Kidney (tissue), 13 donors: ENCODE measurements at regions not wholly inside any gene's neighbourhood (a gene's known extent, or its start where the extent isn't known, plus 50 kb on each side); places are given as distances from the start of the nearest gene placed in this dataset.

Experiments
- DNase-seq, 5 donors: peaks; one replicate each; pipeline ENCODE4 v3.0.0-alpha.2; 2013 to 2020
- FAIRE-seq: peaks from 2 replicates; lab custom pipeline; 2012; peaks lifted over from hg19 to GRCh38; lab: Jason Lieb, UNC
- H3K27ac ChIP-seq, 2 donors: one replicate each; pipeline ENCODE4 v1.7.0; 2013; ENCODE audit warnings: low read depth in 2 of 2, low read length in 2 of 2, inconsistent platforms in 1 of 2
- H3K27me3 ChIP-seq: one replicate; pipeline ENCODE4 v1.7.1; 2013; ENCODE audit warnings: low read length, inconsistent platforms; ENCODE audit not compliant: control insufficient read depth, insufficient read depth
- H3K36me3 ChIP-seq, 3 donors: one replicate each; pipeline versions ENCODE4 v1.7.0 to v1.7.1; 2013; ENCODE audit warnings: low read length in 3 of 3, control low read depth in 1 of 3, inconsistent platforms in 1 of 3; ENCODE audit not compliant: insufficient read depth in 3 of 3, control insufficient read depth in 2 of 3
- H3K4me1 ChIP-seq, 3 donors: one replicate each; pipeline versions ENCODE4 v1.7.0 to v1.7.1; 2013; ENCODE audit warnings: low read length in 3 of 3, inconsistent platforms in 1 of 3, low read depth in 1 of 3; ENCODE audit not compliant: control insufficient read depth in 2 of 3, insufficient read depth in 2 of 3
- H3K4me3 ChIP-seq, 3 donors: one replicate each; pipeline versions ENCODE4 v1.7.0 to v1.8.1; 2013; ENCODE audit warnings: low read length in 3 of 3, control low read depth in 1 of 3, inconsistent platforms in 1 of 3
- H3K9ac ChIP-seq, 3 donors: one replicate each; pipeline versions ENCODE4 v1.7.0 to v1.7.1; 2013; ENCODE audit warnings: low read length in 3 of 3, control low read depth in 1 of 3, inconsistent platforms in 1 of 3
- H3K9me3 ChIP-seq, 3 donors: one replicate each; pipeline versions ENCODE4 v1.7.0 to v1.7.1; 2013; ENCODE audit warnings: low read length in 3 of 3, control low read depth in 1 of 3, inconsistent platforms in 1 of 3; ENCODE audit not compliant: control insufficient read depth in 2 of 3, insufficient read depth in 1 of 3
- CTCF ChIP-seq: IDR thresholded peaks from 3 replicates; pipeline ENCODE4 v1.5.1; 2012; ENCODE audit warnings: mild to moderate bottlenecking, moderate library complexity, borderline replicate concordance; ENCODE audit not compliant: insufficient read depth; ENCODE audit errors: extremely low read depth
- intact Hi-C: fragments of 100-400 bp; cut with DNase I; formaldehyde crosslinking; loops from one replicate; pipeline ENCODE4 v1.11.1; 2022
- donor health status: control.
- donor health status: control.
- donor health status: control.
- donor health status: control.
- donor health status: control.
- donor health status: DM: yes; HTN: yes; CAD: no.
- donor health status: Normal renal cell carcinoma (clear cell type).

GRCh38 chr1:102183711-102184110, 187.0 kb upstream of the OLFM3 start:
- intact Hi-C loops = no loop called here
- H3K4me3 ChIP-seq = no peak overlapping the region
- no peaks in the 10 kb centered on the region for H3K27me3 ChIP-seq
- H3K9ac ChIP-seq = no peak overlapping the region
- no peaks in the 10 kb centered on the region for H3K9me3 ChIP-seq
- FAIRE-seq (no peak), DNase-seq (no peak)
- no peaks in the 10 kb centered on the region for H3K4me1 ChIP-seq
- TF ChIP-seq CTCF = no peak
- H3K36me3 ChIP-seq = no peaks in the 10 kb centered on the region
- no peak overlapping the region for H3K27ac ChIP-seq

GRCh38 chr1:102182603-102183260, 186.0 kb upstream of the OLFM3 start:
- H3K4me3 ChIP-seq = no peak overlapping the region
- no peak for TF ChIP-seq CTCF
- DNase-seq (no peak), FAIRE-seq (no peak)
- H3K36me3 ChIP-seq = no peaks in the 10 kb centered on the region
- H3K4me1 ChIP-seq = no peaks in the 10 kb centered on the region
- no peaks in the 10 kb centered on the region for H3K27me3 ChIP-seq
- H3K27ac ChIP-seq = no peak overlapping the region
- intact Hi-C loops = no loop called here
- no peaks in the 10 kb centered on the region for H3K9me3 ChIP-seq
- no peak overlapping the region for H3K9ac ChIP-seq

GRCh38 chr1:102181341-102181740, 184.6 kb upstream of the OLFM3 start:
- no peak for TF ChIP-seq CTCF
- Histone ChIP-seq H3K27ac (no peak overlapping the region), H3K4me1 (no peaks in the 10 kb centered on the region), H3K4me3 (no peak overlapping the region), H3K27me3 (no peaks in the 10 kb centered on the region), H3K9ac (no peak overlapping the region), H3K9me3 (no peaks in the 10 kb centered on the region), H3K36me3 (no peaks in the 10 kb centered on the region)
- intact Hi-C loops = no loop called here
- no peak for DNase-seq
- FAIRE-seq = no peak

GRCh38 chr1:102178480-102178879, 181.8 kb upstream of the OLFM3 start:
- intact Hi-C loops = no loop called here
- FAIRE-seq = no peak
- no peaks in the 10 kb centered on the region for H3K27me3 ChIP-seq

More at GRCh38 chr1:102178480-102178879, 181.8 kb upstream of the OLFM3 start:
- Histone ChIP-seq H3K36me3 (no peaks in the 10 kb centered on the region), H3K4me3 (no peak overlapping the region), H3K9ac (no peak overlapping the region), H3K27ac (no peak overlapping the region), H3K4me1 (no peaks in the 10 kb centered on the region), H3K9me3 (no peaks in the 10 kb centered on the region)
- DNase-seq = no peak
- TF ChIP-seq CTCF = no peak
